ENCODE measurements at regions not wholly inside any gene's neighbourhood (a gene's known extent, or its start where the extent isn't known, plus 50 kb on each side); places are given as distances from the start of the nearest gene placed in this dataset.

DNA sequence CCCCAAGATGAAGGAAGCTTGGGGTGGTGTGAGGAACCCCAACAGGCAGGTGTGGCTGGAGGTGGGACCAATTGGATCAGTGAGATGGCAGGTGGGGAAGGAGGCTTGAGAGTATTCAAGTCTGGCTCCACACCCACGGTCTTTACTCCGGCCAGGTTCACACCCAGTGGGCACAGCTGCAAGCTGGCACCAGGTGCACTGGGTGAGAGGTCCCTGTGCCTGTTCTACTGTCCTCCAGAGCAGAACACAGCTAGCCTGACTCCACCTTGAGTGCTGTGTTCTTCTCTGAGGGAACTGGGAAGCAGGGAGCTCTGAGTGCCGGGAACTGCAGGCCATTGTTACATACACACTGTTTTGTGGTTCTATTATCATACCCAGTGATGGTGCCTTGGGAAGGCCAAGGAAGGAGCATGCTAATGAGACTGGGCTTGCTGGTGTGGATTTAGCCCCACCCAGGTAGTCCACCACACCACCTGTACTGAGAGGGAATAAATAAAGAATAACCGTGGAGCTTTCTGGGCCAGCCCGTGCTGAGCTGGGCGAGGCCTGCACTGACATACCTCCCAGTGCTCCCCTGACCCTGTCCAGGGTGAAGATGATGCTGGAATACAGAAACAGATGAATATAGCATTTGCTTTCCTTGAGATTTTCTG is 93.4 kb downstream of the ABHD5 start:
- no peak for DNase-seq

- DNase-seq = no peak
Measured at GRCh38 chr3:43784640-43785011, 93.9 kb downstream of the ABHD5 start.

DNA sequence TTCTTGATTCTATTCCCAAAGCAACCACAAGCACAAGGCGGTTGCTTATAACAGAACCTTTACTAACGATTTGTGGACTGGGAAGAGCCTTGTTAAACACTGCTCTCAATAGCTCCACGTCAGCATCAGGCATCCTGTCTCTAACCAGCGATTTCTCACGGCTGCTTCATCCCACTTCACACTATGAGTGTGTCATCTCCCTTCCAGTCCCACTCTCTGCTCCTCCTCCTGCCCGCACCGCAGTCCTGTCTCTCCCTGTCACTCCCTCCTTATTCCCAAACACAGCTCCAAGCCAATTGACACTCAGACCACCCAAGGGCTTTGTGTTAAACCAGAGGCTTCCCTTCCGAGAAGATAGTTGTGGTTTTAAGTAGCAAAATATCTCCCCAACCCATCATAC is 94.8 kb downstream of the ABHD5 start:
- no peak for DNase-seq

DNA sequence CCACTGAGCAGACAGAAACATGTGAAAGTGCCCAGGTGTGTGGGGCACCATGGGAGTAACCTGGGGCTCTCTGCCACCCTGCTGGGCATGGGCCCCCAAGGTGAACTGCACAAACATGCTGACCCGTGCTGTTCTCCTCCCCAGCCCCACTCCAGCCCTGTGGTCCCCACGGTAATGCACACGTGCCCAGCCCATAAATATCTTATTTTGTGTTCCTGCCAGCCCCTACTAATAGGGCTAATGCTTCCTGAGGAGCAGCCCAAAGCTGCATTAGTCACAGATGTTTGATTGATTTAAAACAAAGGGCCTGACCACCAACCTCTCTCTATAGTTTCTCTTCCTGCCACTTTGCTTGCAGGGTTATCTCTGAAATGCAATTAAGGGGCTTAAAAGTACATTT is 95.4 kb downstream of the ABHD5 start:
- no peak for DNase-seq

- DNase-seq = no peak
Measured at GRCh38 chr3:43786526-43787305, 96.0 kb downstream of the ABHD5 start.

- DNase-seq = no peak
Measured at GRCh38 chr3:43787330-43787729, 96.6 kb downstream of the ABHD5 start.

- DNase-seq = no peak
Measured at GRCh38 chr3:43789028-43789427, 98.3 kb downstream of the ABHD5 start.

GRCh38 chr3:43790060-43790459 is 99.3 kb downstream of the ABHD5 start:
- no peak for DNase-seq

DNA sequence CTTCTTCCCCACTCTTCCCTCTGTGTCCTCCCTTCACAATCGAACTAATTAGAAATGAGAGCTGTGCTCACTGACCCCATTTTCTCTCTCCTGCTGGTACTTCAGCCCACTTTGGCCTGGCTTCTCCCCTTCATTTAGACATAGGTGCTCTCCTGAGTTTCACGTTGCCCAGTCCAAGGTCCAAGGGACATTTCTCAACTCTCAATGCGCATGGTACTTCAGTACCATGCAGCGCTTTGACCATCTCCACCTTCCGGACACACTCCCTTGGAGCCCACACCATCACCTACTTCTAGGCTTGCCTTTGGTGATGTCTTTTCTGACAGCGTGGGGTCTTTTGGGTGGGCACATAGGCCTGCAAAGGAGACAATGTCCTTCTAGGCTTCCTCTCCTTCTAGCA is 99.7 kb downstream of the ABHD5 start:
- no peak for DNase-seq

DNA sequence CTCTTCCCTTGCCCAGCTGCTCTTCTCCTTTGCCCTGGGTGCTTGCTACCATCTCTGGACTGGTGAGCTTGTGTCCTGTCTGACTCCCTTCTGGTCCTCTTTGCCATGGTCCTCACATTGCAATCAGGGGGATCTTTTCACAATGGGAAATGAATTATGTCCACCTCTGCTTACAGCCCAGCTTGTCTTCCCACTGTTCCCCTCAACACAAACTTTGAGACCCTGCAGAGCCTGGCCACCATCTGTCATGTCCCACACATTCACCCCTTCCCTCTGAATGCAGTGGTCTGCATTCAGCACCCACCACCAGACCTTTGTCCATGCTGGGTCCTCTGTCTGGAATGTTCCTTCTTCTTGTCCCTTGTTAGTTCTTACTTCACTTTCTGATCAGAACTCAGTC is 100.5 kb downstream of the ABHD5 start:
- no peak for DNase-seq

DNA sequence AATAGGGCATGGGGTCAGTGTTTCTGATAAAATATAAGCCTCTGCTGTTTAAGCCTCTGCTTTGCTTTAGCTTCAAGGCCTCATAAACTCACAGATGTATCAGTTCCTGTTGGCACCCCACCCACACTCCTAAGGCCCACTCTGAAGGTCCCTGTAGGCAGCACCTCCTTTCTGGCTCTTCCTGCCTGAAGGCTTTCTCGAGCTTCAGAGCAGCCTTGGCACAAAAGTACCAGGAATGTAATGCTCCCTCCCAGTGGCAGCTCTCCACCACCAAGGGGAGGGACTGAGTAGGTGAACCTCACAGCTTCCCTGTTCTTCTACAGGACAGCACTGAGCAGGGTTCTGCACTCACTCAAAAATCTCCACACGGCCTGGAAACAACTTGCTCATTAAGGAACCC is 102.2 kb downstream of the ABHD5 start:
- no peak for DNase-seq

DNA sequence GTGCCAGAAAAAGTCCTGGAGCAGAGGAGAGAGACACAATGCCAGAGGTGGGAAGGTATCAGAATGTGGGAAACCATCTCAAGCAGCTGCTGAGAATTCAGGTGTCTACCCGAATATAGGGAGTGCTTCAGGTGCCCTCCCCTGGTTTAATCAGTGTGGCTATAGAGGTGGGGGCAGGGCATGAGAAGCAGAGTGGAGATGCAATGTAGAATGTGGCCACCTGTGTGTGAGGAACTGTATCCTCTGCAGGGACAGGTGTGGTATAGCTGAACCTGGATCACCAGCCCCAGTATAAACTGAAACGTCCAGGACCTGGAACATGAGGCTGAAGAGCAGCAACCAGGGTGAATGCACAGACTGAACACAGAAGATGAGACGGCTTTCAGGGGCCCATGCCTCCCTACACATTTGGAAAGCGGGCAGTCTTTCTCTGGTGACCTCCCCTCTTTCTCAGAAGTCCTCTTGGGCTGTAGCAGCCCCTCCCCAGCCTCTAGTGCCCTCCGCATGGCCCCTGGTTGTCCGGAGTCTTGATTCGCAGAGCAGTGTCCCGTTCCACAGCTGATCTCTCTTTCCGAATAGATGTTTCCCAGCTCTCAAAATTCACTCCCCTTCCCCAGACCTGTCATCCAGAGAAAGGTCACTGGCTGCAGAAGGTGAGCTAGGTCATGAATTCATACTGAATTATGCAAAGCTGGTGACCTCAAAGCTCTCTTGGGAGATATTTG is 103.1 kb downstream of the ABHD5 start:
- no peak for DNase-seq

DNA sequence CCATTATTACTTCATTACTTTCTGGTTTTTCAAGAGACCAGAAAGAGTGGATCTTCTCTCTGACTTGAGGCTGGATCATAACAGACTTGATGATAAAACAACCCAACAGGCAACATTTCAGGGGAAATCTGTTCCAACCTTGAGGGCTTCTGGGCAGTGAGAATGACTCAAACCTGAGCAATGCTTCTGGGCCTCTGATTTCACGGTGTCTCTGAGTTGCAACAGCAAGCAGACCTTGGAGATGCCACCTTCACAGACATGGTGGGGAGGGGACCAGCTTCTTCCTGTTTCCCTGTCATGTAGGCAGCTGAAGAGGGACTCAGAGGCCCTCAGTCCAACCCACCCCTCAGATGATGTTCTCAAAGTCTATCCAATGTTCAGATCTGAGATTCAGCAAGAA is 104.0 kb downstream of the ABHD5 start:
- no peak for DNase-seq

GRCh38 chr3:43795491-43795890 is 104.8 kb downstream of the ABHD5 start:
- DNase-seq = no peak

- no peak for DNase-seq
Measured at GRCh38 chr3:43796041-43796596, 105.4 kb downstream of the ABHD5 start.

GRCh38 chr3:43797794-43798193 is 107.1 kb downstream of the ABHD5 start:
- DNase-seq = no peak

DNA sequence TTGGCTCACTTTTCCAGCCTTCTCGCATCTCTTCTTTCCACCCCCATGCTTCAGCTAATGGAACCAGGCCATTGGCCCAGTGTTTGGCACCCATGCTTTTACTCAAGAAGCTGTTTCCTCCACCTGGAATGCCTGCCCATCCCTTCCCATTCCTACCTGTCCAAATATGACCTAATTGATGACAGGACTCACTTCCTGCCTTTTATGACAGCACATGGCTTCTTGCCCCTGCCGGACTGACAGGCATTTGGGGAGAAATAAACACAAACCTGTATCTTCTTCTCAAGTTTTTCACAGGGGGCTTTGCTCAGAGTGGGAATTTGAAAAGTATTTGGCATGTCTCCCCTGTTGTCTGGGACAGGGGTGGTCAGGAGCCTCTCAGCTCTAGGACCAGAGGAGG is 120.1 kb downstream of the ABHD5 start:
- no peak for DNase-seq

- DNase-seq = no peak
Measured at GRCh38 chr3:43814461-43814860, 123.7 kb downstream of the ABHD5 start.

- DNase-seq = no peak
Measured at GRCh38 chr3:43816372-43816771, 125.6 kb downstream of the ABHD5 start.

GRCh38 chr3:43817064-43817463 is 126.3 kb downstream of the ABHD5 start:
- no peak for DNase-seq

DNA sequence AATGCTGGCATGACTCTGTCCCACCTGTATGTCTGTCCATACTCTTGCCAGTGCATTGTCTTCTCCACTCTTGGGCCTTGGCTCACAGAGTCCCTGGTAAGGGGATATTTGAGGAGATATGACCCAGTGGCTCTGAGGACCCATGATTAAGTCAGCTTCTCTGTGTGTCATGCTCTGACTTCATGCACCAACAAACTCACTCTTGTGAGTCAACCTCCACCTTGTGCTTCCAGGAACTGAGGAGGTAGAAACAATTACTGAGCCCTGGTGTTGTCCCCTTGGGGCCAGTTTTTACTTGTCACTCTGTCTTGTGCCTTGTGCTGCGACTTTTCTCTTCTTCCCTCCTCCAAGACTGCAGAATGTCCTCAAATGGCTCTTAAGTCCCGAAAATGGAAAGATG is 127.1 kb downstream of the ABHD5 start:
- no peak for DNase-seq

- no peak for DNase-seq
Measured at GRCh38 chr3:43818229-43818628, 127.5 kb downstream of the ABHD5 start.

DNA sequence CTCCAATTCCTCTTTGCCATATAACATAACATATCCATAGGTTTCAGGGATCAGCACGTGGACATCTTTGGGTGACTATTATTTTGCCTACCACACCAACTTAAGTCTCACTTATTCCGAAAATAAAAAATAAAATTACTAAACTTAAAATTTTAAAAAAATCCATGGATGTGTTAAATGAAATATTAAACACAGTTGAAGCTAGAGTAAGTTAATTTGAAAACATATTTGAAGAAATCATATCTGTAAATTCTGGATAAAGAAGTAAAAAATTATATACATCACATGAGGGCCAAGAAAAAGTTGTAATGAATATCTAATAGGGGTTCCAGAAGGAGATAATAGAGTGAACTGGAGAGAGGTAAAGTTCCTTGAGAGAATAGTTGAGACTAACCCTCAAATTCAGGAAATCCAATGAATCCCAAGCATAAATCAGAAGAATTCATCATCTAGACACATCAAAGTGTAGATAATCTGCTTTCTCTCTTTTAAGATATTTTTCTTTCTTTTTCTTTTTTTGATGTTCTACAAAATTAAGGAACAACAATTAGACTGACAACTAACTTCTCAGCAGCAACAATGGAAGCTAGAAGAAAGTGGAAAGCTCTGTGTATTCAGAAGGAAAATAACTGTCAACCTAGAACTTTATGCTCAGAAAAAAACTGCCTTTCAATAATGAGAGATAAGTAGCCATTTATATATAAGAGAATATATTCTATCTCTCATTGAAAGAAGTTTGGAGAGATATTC is 147.4 kb downstream of the ABHD5 start:
- DNase-seq = no peak
